Epithelial cell of esophagus (primary cell): ENCODE measurements at regions not wholly inside any gene's neighbourhood (a gene's known extent, or its start where the extent isn't known, plus 50 kb on each side); places are given as distances from the start of the nearest gene placed in this dataset.

Experiments
- DNase-seq: peaks from one replicate; pipeline ENCODE4 v3.0.0; 2010; ENCODE audit warnings: low read depth
- H3K4me3 ChIP-seq: 2 replicates; pipeline ENCODE4 v1.5.1; 2011; ENCODE audit warnings: mild to moderate bottlenecking, low read length, control low read depth
- CTCF ChIP-seq: IDR thresholded peaks from 2 replicates; pipeline ENCODE4 v1.5.1; 2011; ENCODE audit warnings: low read depth, mild to moderate bottlenecking, low read length, control low read depth, inconsistent platforms; ENCODE audit not compliant: insufficient read depth; ENCODE audit errors: missing control alignments

- peak; percentile 33 for DNase-seq
- TF ChIP-seq CTCF = no peak
- no peak overlapping the region for H3K4me3 ChIP-seq
Measured at GRCh38 chr15:35705884-35706585, 160.1 kb upstream of the DPH6 start.

- no peak overlapping the region for H3K4me3 ChIP-seq
- no peak for DNase-seq
- TF ChIP-seq CTCF = no peak
Measured at GRCh38 chr15:35712956-35713355, 167.0 kb upstream of the DPH6 start.

DNA sequence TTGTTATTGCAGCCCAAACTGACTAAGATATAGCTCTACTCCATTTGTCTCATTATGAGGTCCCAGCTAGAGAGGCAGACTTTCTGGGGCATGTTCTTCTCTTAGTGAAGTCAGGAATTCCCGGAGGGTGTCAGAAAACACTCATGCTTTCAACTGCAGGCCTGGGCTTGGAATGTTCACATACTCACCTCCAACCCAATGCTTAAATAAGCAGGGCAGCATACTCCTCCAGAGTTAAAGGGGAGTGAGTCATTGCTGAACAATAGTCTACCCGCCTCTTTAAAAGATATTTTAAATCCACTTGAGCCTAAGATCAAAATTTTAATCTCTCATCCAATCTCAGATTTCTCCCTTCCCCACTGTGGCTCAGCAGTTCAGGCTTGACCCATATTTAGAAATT, 167.8 kb upstream of the DPH6 start:
- no peak for TF ChIP-seq CTCF
- no peak overlapping the region for H3K4me3 ChIP-seq
- peak; percentile 97 for DNase-seq

GRCh38 chr15:35717721-35718120, 171.8 kb upstream of the DPH6 start:
- H3K4me3 ChIP-seq = no peak overlapping the region
- no peak for DNase-seq
- TF ChIP-seq CTCF = no peak

- TF ChIP-seq CTCF = no peak
- DNase-seq = peak; percentile 50
- H3K4me3 ChIP-seq = no peak overlapping the region
Measured at GRCh38 chr15:35720019-35720418, 174.1 kb upstream of the DPH6 start.

- no peak for DNase-seq
- no peak for TF ChIP-seq CTCF
- no peak overlapping the region for H3K4me3 ChIP-seq
Measured at GRCh38 chr15:35720984-35721383, 175.0 kb upstream of the DPH6 start.

- DNase-seq = no peak
- no peak overlapping the region for H3K4me3 ChIP-seq
- no peak for TF ChIP-seq CTCF
Measured at GRCh38 chr15:35721751-35722150, 175.8 kb upstream of the DPH6 start.
